Panc1 (cell line): ENCODE measurements at regions not wholly inside any gene's neighbourhood (a gene's known extent, or its start where the extent isn't known, plus 50 kb on each side); places are given as distances from the start of the nearest gene placed in this dataset.

ENCODE experiments used
- ATAC-seq: fragments of 200-7000 bp; cut with Tn5 transposase; 2 replicates; pipeline ENCODE4 v1.9.1; 2020; ENCODE audit warnings: mild to moderate bottlenecking, moderate library complexity
- BruUV-seq: library from RNA; stranded (reverse); fragments of 400-500 nt; replicated peaks from 2 replicates; lab custom pipeline; 2021; lab: Mats Ljungman, UMichigan
- CTCF ChIA-PET: fragments of 300-600 bp; sonication (Branson Sonifier 250); formaldehyde crosslinking; loops from one replicate; lab custom pipeline; 2022; ENCODE audit warnings: antibody characterized with exemption; lab: Charles Lee
- POLR2A ChIA-PET: fragments of 300-600 bp; sonication (Branson Sonifier 250); formaldehyde crosslinking; loops from one replicate; lab custom pipeline; 2022; ENCODE audit warnings: antibody characterized with exemption; lab: Charles Lee
- DNase-seq: peaks from one replicate; pipeline ENCODE4 v3.0.0-alpha.2; 2010; ENCODE audit warnings: low read depth, low spot score
- H3K27ac ChIP-seq: 2 replicates; pipeline ENCODE4 v1.5.1; 2011; ENCODE audit warnings: mild to moderate bottlenecking, low read length, inconsistent platforms
- H3K27me3 ChIP-seq: fragments of 200-500 bp; sonication (Bioruptor generic); 2 replicates; pipeline ENCODE4 v1.6.0; 2014; ENCODE audit warnings: low read length, inconsistent platforms; ENCODE audit not compliant: control insufficient read depth, insufficient read depth
- H3K36me3 ChIP-seq: fragments of 200-500 bp; sonication (Bioruptor generic); 2 replicates; pipeline ENCODE4 v1.5.1; 2014; ENCODE audit warnings: inconsistent platforms, mild to moderate bottlenecking, low read length, moderate library complexity; ENCODE audit not compliant: control insufficient read depth, insufficient read depth
- H3K4me1 ChIP-seq: 2 replicates; pipeline ENCODE4 v1.5.1; 2011; ENCODE audit warnings: inconsistent platforms, mild to moderate bottlenecking, low read length, moderate library complexity; ENCODE audit not compliant: control insufficient read depth, insufficient read depth
- H3K4me3 ChIP-seq, 2 experiments: 2 replicates each; pipeline ENCODE4 v1.5.1; 2011 to 2012; ENCODE audit warnings: low read depth in 2 of 2, low read length in 2 of 2, mild to moderate bottlenecking in 2 of 2, inconsistent platforms in 1 of 2, moderate library complexity in 1 of 2
- H3K9me3 ChIP-seq: fragments of 200-500 bp; sonication (Bioruptor generic); 2 replicates; pipeline ENCODE4 v1.5.1; 2014; ENCODE audit warnings: low read depth, mild to moderate bottlenecking, inconsistent platforms, low read length, moderate library complexity; ENCODE audit not compliant: control insufficient read depth, insufficient read depth
- CTCF ChIP-seq: fragments of 450-650 bp; IDR thresholded peaks from 2 replicates; pipeline ENCODE4 v1.5.1; 2017; ENCODE audit warnings: mild to moderate bottlenecking
- POLR2AphosphoS5 ChIP-seq: IDR thresholded peaks from 2 replicates; pipeline ENCODE4 v1.6.1; 2012; ENCODE audit warnings: mild to moderate bottlenecking, low read depth, low read length, moderate library complexity
- REST ChIP-seq, 2 experiments: IDR thresholded peaks; 2 replicates each; pipeline ENCODE4 v1.6.1; 2011 to 2012; ENCODE audit warnings: low read depth in 2 of 2, control low read depth in 1 of 2, low read length in 1 of 2, mild to moderate bottlenecking in 1 of 2, moderate library complexity in 1 of 2; ENCODE audit not compliant: insufficient read depth in 1 of 2
- SIN3A ChIP-seq: IDR thresholded peaks from 2 replicates; pipeline ENCODE4 v1.6.1; 2012; ENCODE audit warnings: low read depth, mild to moderate bottlenecking, low read length, moderate library complexity, borderline replicate concordance; ENCODE audit not compliant: insufficient read depth
- TCF7L2 ChIP-seq: IDR thresholded peaks from 2 replicates; pipeline ENCODE4 v1.6.1; 2011; ENCODE audit warnings: mild to moderate bottlenecking, low read depth, low read length, inconsistent platforms
- in situ Hi-C: cut with HindIII; loops from 2 replicates; pipeline ENCODE4 v1.10.0; 2016; ENCODE audit warnings: low sequenced_read_pairs, low pct_unique_long_range_greater_than_20kb
- intact Hi-C: fragments of 100-400 bp; cut with micrococcal nuclease; formaldehyde crosslinking; loops from one replicate; pipeline ENCODE4 v1.10.0; 2022; ENCODE audit not compliant: unreplicated experiment

DNA sequence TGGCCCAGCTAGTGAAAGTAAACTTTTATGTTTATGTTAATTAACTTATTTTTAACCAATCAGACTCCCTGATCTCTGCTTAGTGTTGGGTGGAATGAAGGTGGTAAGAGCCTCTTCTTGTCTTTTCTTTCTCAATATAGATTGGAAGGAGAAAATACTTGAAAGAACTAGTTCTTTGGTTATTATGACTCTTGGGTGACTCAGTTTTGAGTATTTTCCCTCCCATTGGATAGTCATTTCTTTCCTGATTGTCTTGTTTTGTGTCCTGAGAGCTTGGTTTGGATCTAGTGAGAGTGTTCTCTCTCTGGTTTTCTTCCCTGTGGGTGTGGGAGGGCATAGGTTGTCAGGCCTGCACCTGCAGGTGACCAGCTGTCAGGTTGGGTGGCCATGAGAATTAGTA, 172.0 kb upstream of the GLRA2 start:
- POLR2A ChIA-PET, result no interaction called here
- Histone ChIP-seq H3K4me1 (no peaks in the 10 kb centered on the region), H3K9me3 (no peaks in the 10 kb centered on the region), H3K27me3 (no peaks in the 10 kb centered on the region), H3K36me3 (no peaks in the 10 kb centered on the region), H3K4me3 (no peak overlapping the region), H3K27ac (no peak overlapping the region)
- DNase-seq (no peak), ATAC-seq (no peak)
- BruUV-seq, result no TSS peak
- CTCF ChIA-PET, result no interaction called here
- intact Hi-C loops, result no loop called here
- TF ChIP-seq TCF7L2, result no peak
- TF ChIP-seq POLR2AphosphoS5, result no peak
- no peak for TF ChIP-seq REST (IDR thresholded peaks at IDR 0.05; ENCODE audit: insufficient read depth in 1 of 2, low read depth in 2 of 2, low read length in 1 of 2)
- no peak for TF ChIP-seq CTCF
- no peak for TF ChIP-seq SIN3A
- in situ Hi-C loops, result no loop called here

- POLR2A ChIA-PET, result no interaction called here
- no peaks in the 10 kb centered on the region for H3K36me3 ChIP-seq
- BruUV-seq, result no TSS peak
- no peaks in the 10 kb centered on the region for H3K27me3 ChIP-seq
- intact Hi-C loops (no loop called here), in situ Hi-C loops (no loop called here)
- no peaks in the 10 kb centered on the region for H3K4me1 ChIP-seq
- DNase-seq (no peak), ATAC-seq (no peak)
- H3K9me3 ChIP-seq, result no peaks in the 10 kb centered on the region
- CTCF ChIA-PET, result no interaction called here
- TF ChIP-seq SIN3A, result no peak
- TF ChIP-seq TCF7L2, result no peak
- TF ChIP-seq POLR2AphosphoS5, result no peak
- TF ChIP-seq REST (IDR thresholded peaks at IDR 0.05; ENCODE audit: insufficient read depth in 1 of 2, low read depth in 2 of 2, low read length in 1 of 2), result no peak
- TF ChIP-seq CTCF, result no peak
- H3K4me3 ChIP-seq, result no peak overlapping the region
- H3K27ac ChIP-seq, result no peak overlapping the region
Observed at GRCh38 chrX:14356401-14356800, 172.9 kb upstream of the GLRA2 start.
